ENCODE measurements at regions not wholly inside any gene's neighbourhood (a gene's known extent, or its start where the extent isn't known, plus 50 kb on each side); places are given as distances from the start of the nearest gene placed in this dataset.

GRCh38 chr18:52286675-52287074 is 53.3 kb upstream of the DCC start:
- no peak for DNase-seq (ENCODE audit: low read depth in 3 of 3)

- no peak for DNase-seq (ENCODE audit: low read depth in 3 of 3)
These were observed 52.8 kb upstream of the DCC start for GRCh38 chr18:52287151-52287550.

- no peak for DNase-seq (ENCODE audit: low read depth in 3 of 3)
These were observed 51.5 kb upstream of the DCC start for GRCh38 chr18:52288403-52289004.

- no peak for DNase-seq (ENCODE audit: low read depth in 3 of 3)
These were observed 50.6 kb upstream of the DCC start for GRCh38 chr18:52289392-52289791.
